ENCODE measurements at regions not wholly inside any gene's neighbourhood (a gene's known extent, or its start where the extent isn't known, plus 50 kb on each side); places are given as distances from the start of the nearest gene placed in this dataset.

GRCh38 chr11:13837286-13837685 lies 125.2 kb upstream of the SPON1 start:
- no peak for DNase-seq (ENCODE audit: low read depth in 1 of 2, low spot score in 1 of 2)
- Histone ChIP-seq H3K4me3 (replicated peaks; ENCODE audit: insufficient read depth, low read length) (no peak overlapping the region), H3K27me3 (ENCODE audit: insufficient read depth, poor library complexity, severe bottlenecking) (no peaks in the 10 kb centered on the region), H3K27ac (replicated peaks) (no peak overlapping the region)
- TF ChIP-seq SPI1 (IDR thresholded peaks at IDR 0.05; ENCODE audit: borderline replicate concordance, low read depth) (no peak), GABPA (IDR thresholded peaks at IDR 0.05; ENCODE audit: low read depth) (no peak), POLR2AphosphoS5 (IDR thresholded peaks at IDR 0.05; ENCODE audit: low read depth) (no peak)
- TF ChIP-seq, protein P1, sequence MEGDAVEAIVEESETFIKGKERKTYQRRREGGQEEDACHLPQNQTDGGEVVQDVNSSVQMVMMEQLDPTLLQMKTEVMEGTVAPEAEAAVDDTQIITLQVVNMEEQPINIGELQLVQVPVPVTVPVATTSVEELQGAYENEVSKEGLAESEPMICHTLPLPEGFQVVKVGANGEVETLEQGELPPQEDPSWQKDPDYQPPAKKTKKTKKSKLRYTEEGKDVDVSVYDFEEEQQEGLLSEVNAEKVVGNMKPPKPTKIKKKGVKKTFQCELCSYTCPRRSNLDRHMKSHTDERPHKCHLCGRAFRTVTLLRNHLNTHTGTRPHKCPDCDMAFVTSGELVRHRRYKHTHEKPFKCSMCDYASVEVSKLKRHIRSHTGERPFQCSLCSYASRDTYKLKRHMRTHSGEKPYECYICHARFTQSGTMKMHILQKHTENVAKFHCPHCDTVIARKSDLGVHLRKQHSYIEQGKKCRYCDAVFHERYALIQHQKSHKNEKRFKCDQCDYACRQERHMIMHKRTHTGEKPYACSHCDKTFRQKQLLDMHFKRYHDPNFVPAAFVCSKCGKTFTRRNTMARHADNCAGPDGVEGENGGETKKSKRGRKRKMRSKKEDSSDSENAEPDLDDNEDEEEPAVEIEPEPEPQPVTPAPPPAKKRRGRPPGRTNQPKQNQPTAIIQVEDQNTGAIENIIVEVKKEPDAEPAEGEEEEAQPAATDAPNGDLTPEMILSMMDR (IDR thresholded peaks at IDR 0.05; ENCODE audit: insufficient read depth, low read length): no peak
- TF ChIP-seq, protein P2, sequence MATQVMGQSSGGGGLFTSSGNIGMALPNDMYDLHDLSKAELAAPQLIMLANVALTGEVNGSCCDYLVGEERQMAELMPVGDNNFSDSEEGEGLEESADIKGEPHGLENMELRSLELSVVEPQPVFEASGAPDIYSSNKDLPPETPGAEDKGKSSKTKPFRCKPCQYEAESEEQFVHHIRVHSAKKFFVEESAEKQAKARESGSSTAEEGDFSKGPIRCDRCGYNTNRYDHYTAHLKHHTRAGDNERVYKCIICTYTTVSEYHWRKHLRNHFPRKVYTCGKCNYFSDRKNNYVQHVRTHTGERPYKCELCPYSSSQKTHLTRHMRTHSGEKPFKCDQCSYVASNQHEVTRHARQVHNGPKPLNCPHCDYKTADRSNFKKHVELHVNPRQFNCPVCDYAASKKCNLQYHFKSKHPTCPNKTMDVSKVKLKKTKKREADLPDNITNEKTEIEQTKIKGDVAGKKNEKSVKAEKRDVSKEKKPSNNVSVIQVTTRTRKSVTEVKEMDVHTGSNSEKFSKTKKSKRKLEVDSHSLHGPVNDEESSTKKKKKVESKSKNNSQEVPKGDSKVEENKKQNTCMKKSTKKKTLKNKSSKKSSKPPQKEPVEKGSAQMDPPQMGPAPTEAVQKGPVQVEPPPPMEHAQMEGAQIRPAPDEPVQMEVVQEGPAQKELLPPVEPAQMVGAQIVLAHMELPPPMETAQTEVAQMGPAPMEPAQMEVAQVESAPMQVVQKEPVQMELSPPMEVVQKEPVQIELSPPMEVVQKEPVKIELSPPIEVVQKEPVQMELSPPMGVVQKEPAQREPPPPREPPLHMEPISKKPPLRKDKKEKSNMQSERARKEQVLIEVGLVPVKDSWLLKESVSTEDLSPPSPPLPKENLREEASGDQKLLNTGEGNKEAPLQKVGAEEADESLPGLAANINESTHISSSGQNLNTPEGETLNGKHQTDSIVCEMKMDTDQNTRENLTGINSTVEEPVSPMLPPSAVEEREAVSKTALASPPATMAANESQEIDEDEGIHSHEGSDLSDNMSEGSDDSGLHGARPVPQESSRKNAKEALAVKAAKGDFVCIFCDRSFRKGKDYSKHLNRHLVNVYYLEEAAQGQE (IDR thresholded peaks at IDR 0.05; ENCODE audit: insufficient replicate concordance, low read depth): no peak

DNA sequence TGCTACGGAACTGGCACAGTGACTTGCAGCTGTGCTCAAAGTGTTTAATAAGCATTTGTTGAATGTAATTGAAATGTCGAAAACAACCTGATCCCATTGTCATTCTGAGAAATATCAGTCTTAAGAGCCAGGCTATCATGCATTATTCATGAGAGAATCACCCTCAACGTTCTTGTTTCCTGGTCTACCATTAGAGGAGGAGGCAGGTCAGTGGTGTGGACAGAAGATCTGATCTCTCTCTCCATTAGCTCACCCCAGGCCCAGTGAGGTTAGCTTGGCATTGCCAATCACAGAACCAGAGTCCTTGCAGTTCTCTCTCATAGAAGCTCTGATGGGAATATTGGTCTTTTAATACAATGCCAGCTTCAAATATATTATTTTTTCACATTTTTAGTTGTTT lies 121.1 kb upstream of the SPON1 start:
- DNase-seq (ENCODE audit: low read depth in 1 of 2, low spot score in 1 of 2): no peak
- no peak for TF ChIP-seq POLR2AphosphoS5 (IDR thresholded peaks at IDR 0.05; ENCODE audit: low read depth)
- TF ChIP-seq GABPA (IDR thresholded peaks at IDR 0.05; ENCODE audit: low read depth): no peak
- TF ChIP-seq, protein P2 (IDR thresholded peaks at IDR 0.05; ENCODE audit: insufficient replicate concordance, low read depth): no peak
- TF ChIP-seq SPI1 (IDR thresholded peaks at IDR 0.05; ENCODE audit: borderline replicate concordance, low read depth): no peak
- TF ChIP-seq, protein P1 (IDR thresholded peaks at IDR 0.05; ENCODE audit: insufficient read depth, low read length): no peak
- Histone ChIP-seq H3K4me3 (replicated peaks; ENCODE audit: insufficient read depth, low read length) (no peak overlapping the region), H3K27ac (replicated peaks) (no peak overlapping the region), H3K27me3 (ENCODE audit: insufficient read depth, poor library complexity, severe bottlenecking) (peaks cover 3% of the 10 kb centered on the region)

DNA sequence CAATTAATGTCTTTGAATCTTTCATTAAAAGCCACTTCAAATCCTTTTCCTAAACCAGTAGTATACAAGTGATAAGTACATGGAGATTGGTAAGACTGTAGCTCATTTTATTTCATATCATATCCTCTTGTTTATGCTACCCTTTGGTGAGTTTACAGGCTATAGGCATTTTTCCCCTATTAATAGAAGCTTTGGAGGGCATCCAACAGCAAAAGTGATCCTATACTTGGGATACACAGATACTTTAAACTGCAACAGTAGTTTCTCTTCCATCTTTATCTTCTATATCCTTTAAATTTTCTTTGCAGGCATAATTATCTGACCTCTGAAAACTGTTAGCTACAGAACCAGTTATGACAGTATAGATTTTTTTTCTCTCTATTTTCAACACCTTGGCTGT lies 114.5 kb upstream of the SPON1 start:
- no peak for DNase-seq (ENCODE audit: low read depth in 1 of 2, low spot score in 1 of 2)
- Histone ChIP-seq H3K27ac (replicated peaks) (no peak overlapping the region), H3K27me3 (ENCODE audit: insufficient read depth, poor library complexity, severe bottlenecking) (peaks cover 3% of the 10 kb centered on the region), H3K4me3 (replicated peaks; ENCODE audit: insufficient read depth, low read length) (no peak overlapping the region)
- TF ChIP-seq GABPA (IDR thresholded peaks at IDR 0.05; ENCODE audit: low read depth) (no peak), SPI1 (IDR thresholded peaks at IDR 0.05; ENCODE audit: borderline replicate concordance, low read depth) (no peak), POLR2AphosphoS5 (IDR thresholded peaks at IDR 0.05; ENCODE audit: low read depth) (no peak)
- TF ChIP-seq, protein P1 (IDR thresholded peaks at IDR 0.05; ENCODE audit: insufficient read depth, low read length): no peak
- TF ChIP-seq, protein P2 (IDR thresholded peaks at IDR 0.05; ENCODE audit: insufficient replicate concordance, low read depth): no peak
